PC-9 (cell line): ENCODE measurements at regions not wholly inside any gene's neighbourhood (a gene's known extent, or its start where the extent isn't known, plus 50 kb on each side); places are given as distances from the start of the nearest gene placed in this dataset.

ENCODE experiments used
- BruUV-seq: library from RNA; stranded (reverse); fragments of 400-500 nt; replicated peaks from 2 replicates; lab custom pipeline; 2021; lab: Mats Ljungman, UMichigan
- CTCF ChIA-PET: fragments of 300-600 bp; sonication (Branson Sonifier 250); formaldehyde crosslinking; loops from one replicate; lab custom pipeline; 2022; ENCODE audit warnings: antibody characterized with exemption; lab: Charles Lee
- POLR2A ChIA-PET: fragments of 300-600 bp; sonication (Branson Sonifier 250); formaldehyde crosslinking; loops from one replicate; lab custom pipeline; 2022; ENCODE audit warnings: antibody characterized with exemption; ENCODE audit not compliant: unreplicated experiment; lab: Charles Lee
- DNase-seq, 2 experiments: peaks; one replicate each; pipeline versions ENCODE4 v3.0.0 to v3.0.0-alpha.2; 2015 to 2022; ENCODE audit warnings: mixed read lengths in 1 of 2
- H2AFZ ChIP-seq: fragments of 200-600 bp; sonication (generic); 2 replicates; pipeline ENCODE4 v1.8.1; 2017; ENCODE audit warnings: antibody characterized with exemption
- H3F3A ChIP-seq: fragments of 200-600 bp; sonication (generic); 2 replicates; pipeline ENCODE4 v1.8.1; 2017; ENCODE audit warnings: antibody characterized with exemption, mild to moderate bottlenecking, low read depth; ENCODE audit not compliant: insufficient read depth
- H3K27ac ChIP-seq: fragments of 200-600 bp; sonication (generic); 2 replicates; pipeline ENCODE4 v1.6.1; 2016; ENCODE audit warnings: mixed run types
- H3K27me3 ChIP-seq: fragments of 200-600 bp; sonication (generic); 2 replicates; pipeline ENCODE4 v1.6.1; 2016; ENCODE audit warnings: low read depth, mixed run types; ENCODE audit not compliant: insufficient read depth
- H3K36me3 ChIP-seq: fragments of 200-600 bp; sonication (generic); 2 replicates; pipeline ENCODE4 v1.6.1; 2016; ENCODE audit warnings: low read depth, mixed run types
- H3K4me1 ChIP-seq: fragments of 200-600 bp; sonication (generic); replicated peaks from 2 replicates; pipeline ENCODE4 v1.6.1; 2016; ENCODE audit warnings: mixed run types; ENCODE audit not compliant: insufficient read depth
- H3K4me2 ChIP-seq: fragments of 200-600 bp; sonication (generic); 2 replicates; pipeline ENCODE4 v1.6.1; 2017; ENCODE audit warnings: mixed run types
- H3K4me3 ChIP-seq: fragments of 200-600 bp; sonication (generic); 2 replicates; pipeline ENCODE4 v1.6.1; 2016; ENCODE audit warnings: mixed run types
- H3K79me2 ChIP-seq: fragments of 200-600 bp; sonication (generic); 2 replicates; pipeline ENCODE4 v1.6.1; 2017; ENCODE audit warnings: low read depth, mixed run types
- H3K9me2 ChIP-seq: fragments of 200-600 bp; sonication (generic); 2 replicates; pipeline ENCODE4 v1.8.1; 2017; ENCODE audit warnings: mild to moderate bottlenecking; ENCODE audit not compliant: insufficient read depth
- H3K9me3 ChIP-seq: fragments of 200-600 bp; sonication (generic); 2 replicates; pipeline ENCODE4 v1.8.1; 2016; ENCODE audit warnings: low read depth; ENCODE audit not compliant: insufficient read depth
- H4K20me1 ChIP-seq: fragments of 200-600 bp; sonication (generic); 2 replicates; pipeline ENCODE4 v1.8.1; 2017; ENCODE audit not compliant: insufficient read depth
- CTCF ChIP-seq: fragments of 200-600 bp; sonication (generic); conservative IDR thresholded peaks from 2 replicates; pipeline ENCODE4 v1.6.1; 2017; ENCODE audit warnings: mixed run types, antibody characterized with exemption, mild to moderate bottlenecking, moderate library complexity
- EZH2 ChIP-seq: fragments of 200-600 bp; sonication (generic); IDR thresholded peaks from 2 replicates; pipeline ENCODE4 v1.8.0; 2017; ENCODE audit warnings: antibody characterized with exemption, low read depth
- intact Hi-C: fragments of 100-400 bp; cut with micrococcal nuclease; formaldehyde crosslinking; loops from one replicate; pipeline ENCODE4 v1.10.0; 2022; ENCODE audit not compliant: unreplicated experiment

GRCh38 chr2:172373766-172374165, 53.6 kb upstream of the ITGA6 start:
- Histone ChIP-seq H3K4me3 (no peak overlapping the region), H3K27me3 (no peaks in the 10 kb centered on the region), H3K9me2 (no peaks in the 10 kb centered on the region), H3K4me2 (no peak overlapping the region), H4K20me1 (no peaks in the 10 kb centered on the region), H3K4me1 (no peaks in the 10 kb centered on the region), H2AFZ (no peak overlapping the region), H3F3A (no peaks in the 10 kb centered on the region; the same call in 1 of the 2 replicates), H3K36me3 (no peaks in the 10 kb centered on the region), H3K27ac (no peak overlapping the region), H3K9me3 (peaks cover 18% of the 10 kb centered on the region), H3K79me2 (no peaks in the 10 kb centered on the region)
- no peak for DNase-seq
- CTCF ChIA-PET, result no interaction called here
- no TSS peak for BruUV-seq
- intact Hi-C loops, result loop anchor here (2.0 kb wide), 1 partner anchor 1313 kb away; no protein-coding TSS in a partner anchor
- no peak for TF ChIP-seq CTCF
- POLR2A ChIA-PET, result no interaction called here

- intact Hi-C loops, result loop anchor here (2.0 kb wide), 1 partner anchor 1314 kb away; no protein-coding TSS in a partner anchor
- Histone ChIP-seq H3K36me3 (no peaks in the 10 kb centered on the region), H4K20me1 (no peaks in the 10 kb centered on the region), H3K9me2 (no peaks in the 10 kb centered on the region), H3K4me3 (no peak overlapping the region), H3K27me3 (no peaks in the 10 kb centered on the region), H3K27ac (no peak overlapping the region), H3F3A (no peaks in the 10 kb centered on the region; the same call in 1 of the 2 replicates), H3K9me3 (peaks cover 17% of the 10 kb centered on the region), H3K4me1 (no peaks in the 10 kb centered on the region), H2AFZ (no peak overlapping the region), H3K79me2 (no peaks in the 10 kb centered on the region), H3K4me2 (no peak overlapping the region)
- ChIA-PET CTCF (no interaction called here), POLR2A (interaction anchor here (0.7 kb wide), 1 partner anchor 175 kb away, joined by 9 read pairs; no protein-coding TSS in a partner anchor)
- BruUV-seq, result no TSS peak
- TF ChIP-seq EZH2 (no peak), CTCF (no peak)
- no peak for DNase-seq
Measured at GRCh38 chr2:172374318-172375240, 52.8 kb upstream of the ITGA6 start.

GRCh38 chr2:172375251-172375650, 52.1 kb upstream of the ITGA6 start:
- no peaks in the 10 kb centered on the region for H3K79me2 ChIP-seq
- H2AFZ ChIP-seq, result no peak overlapping the region
- DNase-seq, result no peak
- H3K4me3 ChIP-seq, result no peak overlapping the region
- peaks cover 15% of the 10 kb centered on the region for H3K9me3 ChIP-seq
- H3K9me2 ChIP-seq, result no peaks in the 10 kb centered on the region
- no peaks in the 10 kb centered on the region for H3K36me3 ChIP-seq
- no peak overlapping the region for H3K27ac ChIP-seq
- ChIA-PET POLR2A (interaction anchor here (0.7 kb wide), 1 partner anchor 174 kb away, joined by 9 read pairs; no protein-coding TSS in a partner anchor), CTCF (no interaction called here)
- no peaks in the 10 kb centered on the region; the same call in 1 of the 2 replicates for H3F3A ChIP-seq
- H3K27me3 ChIP-seq, result no peaks in the 10 kb centered on the region
- H3K4me2 ChIP-seq, result no peak overlapping the region
- 0 out of 2 replicates have a peak, but pooled peaks cover 1% of the 10 kb centered on the region for H3K4me1 ChIP-seq
- TF ChIP-seq CTCF (no peak), EZH2 (no peak)
- H4K20me1 ChIP-seq, result no peaks in the 10 kb centered on the region
- no TSS peak for BruUV-seq
- intact Hi-C loops, result loop anchor here (2.0 kb wide), 1 partner anchor 1314 kb away; no protein-coding TSS in a partner anchor
